H1 (cell line): ENCODE measurements at regions not wholly inside any gene's neighbourhood (a gene's known extent, or its start where the extent isn't known, plus 50 kb on each side); places are given as distances from the start of the nearest gene placed in this dataset.

Experiments used
- CTCF ChIA-PET: fragments of 300-600 bp; sonication (Branson Sonifier 250); formaldehyde crosslinking; loops from one replicate; lab custom pipeline; 2021; ENCODE audit not compliant: partially characterized antibody; lab: Charles Lee
- POLR2A ChIA-PET: fragments of 300-600 bp; sonication (Branson Sonifier 250); formaldehyde crosslinking; loops from one replicate; lab custom pipeline; 2021; ENCODE audit warnings: inconsistent platforms; ENCODE audit not compliant: partially characterized antibody; lab: Charles Lee
- DNase-seq, 2 experiments: peaks; one replicate each; pipeline versions ENCODE4 v3.0.0 to v3.0.0-alpha.2; 2010 to 2022; ENCODE audit warnings: low spot score in 2 of 2, low read depth in 1 of 2, mixed read lengths in 1 of 2
- FAIRE-seq: peaks from 2 replicates; lab custom pipeline; 2011; peaks lifted over from hg19 to GRCh38; lab: Jason Lieb, UNC
- H2AFZ ChIP-seq: 2 replicates; pipeline ENCODE4 v1.8.1; 2012; ENCODE audit warnings: low read length, inconsistent platforms
- H2AK5ac ChIP-seq: 2 replicates; pipeline ENCODE4 v1.6.1; 2013; ENCODE audit warnings: low read depth, low read length
- H2BK120ac ChIP-seq: replicated peaks from 2 replicates; pipeline ENCODE3; 2013; ENCODE audit warnings: low read depth, low read length, inconsistent platforms
- H2BK12ac ChIP-seq: 2 replicates; pipeline ENCODE4 v1.6.1; 2013; ENCODE audit warnings: low read depth, low read length
- H2BK15ac ChIP-seq: 2 replicates; pipeline ENCODE4 v1.6.1; 2013; ENCODE audit warnings: low read length
- H2BK20ac ChIP-seq: 2 replicates; pipeline ENCODE4 v1.6.1; 2013; ENCODE audit warnings: low read length
- H2BK5ac ChIP-seq: 2 replicates; pipeline ENCODE4 v1.6.1; 2013; ENCODE audit warnings: low read depth, low read length
- H3K14ac ChIP-seq: 2 replicates; pipeline ENCODE4 v1.6.1; 2013; ENCODE audit warnings: inconsistent platforms; ENCODE audit not compliant: insufficient read length
- H3K18ac ChIP-seq: 2 replicates; pipeline ENCODE4 v1.6.1; 2013; ENCODE audit warnings: low read length; ENCODE audit errors: extremely low read depth
- H3K23ac ChIP-seq: 2 replicates; pipeline ENCODE4 v1.6.1; 2013; ENCODE audit warnings: inconsistent platforms; ENCODE audit not compliant: insufficient read length
- H3K23me2 ChIP-seq: 2 replicates; pipeline ENCODE4 v1.6.1; 2013; ENCODE audit warnings: low read depth, low read length
- H3K27ac ChIP-seq: 2 replicates; pipeline ENCODE4 v1.6.1; 2011; ENCODE audit warnings: low read depth, low read length, inconsistent platforms
- H3K27me3 ChIP-seq, 4 experiments: replicated peaks in 1 of 4; 1 replicate in 1 of 4; 2 replicates in 3 of 4; pipeline versions ENCODE4 v1.6.1 to v1.8.1; 2011 to 2013; ENCODE audit warnings: low read length in 3 of 4, mild to moderate bottlenecking in 3 of 4, inconsistent platforms in 2 of 4, mixed read lengths in 2 of 4, moderate library complexity in 1 of 4; ENCODE audit not compliant: control insufficient read depth in 3 of 4, insufficient read depth in 3 of 4; ENCODE audit errors: extremely low read depth in 1 of 4
- H3K36me3 ChIP-seq, 4 experiments: 2 replicates each; pipeline versions ENCODE4 v1.6.1 to v1.8.1; 2011 to 2013; ENCODE audit warnings: mild to moderate bottlenecking in 4 of 4, low read length in 3 of 4, moderate library complexity in 2 of 4, control low read depth in 1 of 4, inconsistent platforms in 1 of 4; ENCODE audit not compliant: insufficient read depth in 4 of 4, control insufficient read depth in 2 of 4
- H3K4ac ChIP-seq: replicated peaks from 2 replicates; pipeline ENCODE3; 2013; ENCODE audit warnings: low read length, low read depth, mixed read lengths, inconsistent platforms; ENCODE audit not compliant: insufficient read length
- H3K4me1 ChIP-seq, 4 experiments: replicated peaks in 1 of 4; 1 replicate in 1 of 4; 2 replicates in 3 of 4; pipeline versions ENCODE4 v1.6.1 to v1.8.1; 2011 to 2013; ENCODE audit warnings: low read length in 3 of 4, inconsistent platforms in 2 of 4, mixed read lengths in 1 of 4; ENCODE audit not compliant: insufficient read depth in 4 of 4, control insufficient read depth in 3 of 4
- H3K4me2 ChIP-seq, 2 experiments: 2 replicates each; pipeline versions ENCODE4 v1.6.1 to v1.8.1; 2011 to 2013; ENCODE audit warnings: low read depth in 2 of 2, low read length in 2 of 2, control low read depth in 1 of 2, inconsistent platforms in 1 of 2, mild to moderate bottlenecking in 1 of 2; ENCODE audit not compliant: insufficient read depth in 1 of 2
- H3K4me3 ChIP-seq, 4 experiments: fragments of 200-600, 300-600 bp in 1 of 4; sonication (generic), shearing (Covaris generic), sonication (Bioruptor Twin) in 1 of 4; 2 replicates each; pipeline versions ENCODE4 v1.5.1 to v1.8.1; 2011 to 2016; ENCODE audit warnings: low read length in 4 of 4, low read depth in 3 of 4, control low read depth in 2 of 4, inconsistent platforms in 2 of 4, mild to moderate bottlenecking in 2 of 4, mixed read lengths in 1 of 4, moderate library complexity in 1 of 4; ENCODE audit not compliant: insufficient read depth in 2 of 4; ENCODE audit errors: extremely low read depth in 1 of 4
- H3K56ac ChIP-seq: replicated peaks from 2 replicates; pipeline ENCODE3; 2013; ENCODE audit warnings: low read depth, mild to moderate bottlenecking, mixed read lengths, low read length, inconsistent platforms; ENCODE audit not compliant: insufficient read length
- H3K79me1 ChIP-seq: 2 replicates; pipeline ENCODE4 v1.6.1; 2013; ENCODE audit warnings: low read depth, low read length, control low read depth
- H3K79me2 ChIP-seq, 2 experiments: 2 replicates each; pipeline versions ENCODE4 v1.6.1 to v1.8.1; 2012 to 2013; ENCODE audit warnings: low read length in 2 of 2, mild to moderate bottlenecking in 2 of 2, inconsistent platforms in 1 of 2; ENCODE audit not compliant: insufficient read depth in 2 of 2, control insufficient read depth in 1 of 2
- H3K9ac ChIP-seq, 4 experiments: replicated peaks in 1 of 4; 1 replicate in 1 of 4; 2 replicates in 3 of 4; pipeline versions ENCODE4 v1.6.1 to v1.8.1; 2011 to 2013; ENCODE audit warnings: low read depth in 3 of 4, low read length in 3 of 4, control low read depth in 2 of 4, mild to moderate bottlenecking in 2 of 4, moderate library complexity in 2 of 4, inconsistent platforms in 1 of 4; ENCODE audit errors: extremely low read depth in 1 of 4
- H3K9me3 ChIP-seq, 2 experiments: 2 replicates each; pipeline versions ENCODE4 v1.6.1 to v1.8.1; 2012 to 2013; ENCODE audit warnings: mild to moderate bottlenecking in 2 of 2, moderate library complexity in 2 of 2, control low read depth in 1 of 2, inconsistent platforms in 1 of 2, low read depth in 1 of 2, low read length in 1 of 2, mixed read lengths in 1 of 2; ENCODE audit not compliant: insufficient read depth in 2 of 2
- H4K20me1 ChIP-seq, 2 experiments: replicated peaks in 1 of 2; 2 replicates each; pipeline versions ENCODE3 to v1.8.1; 2011 to 2013; ENCODE audit warnings: inconsistent platforms in 2 of 2, low read length in 2 of 2, mild to moderate bottlenecking in 1 of 2; ENCODE audit not compliant: insufficient read depth in 2 of 2, control insufficient read depth in 1 of 2
- H4K5ac ChIP-seq: 2 replicates; pipeline ENCODE4 v1.6.1; 2013; ENCODE audit warnings: low read length, low read depth, mixed read lengths, inconsistent platforms; ENCODE audit not compliant: insufficient read length
- H4K8ac ChIP-seq: 2 replicates; pipeline ENCODE4 v1.8.0; 2013; ENCODE audit warnings: mild to moderate bottlenecking, moderate library complexity, low read length, inconsistent platforms; ENCODE audit not compliant: insufficient read depth; ENCODE audit errors: extremely low read depth
- H4K91ac ChIP-seq: replicated peaks from 2 replicates; pipeline ENCODE3; 2013; ENCODE audit warnings: low read length, mixed read lengths, inconsistent platforms; ENCODE audit not compliant: insufficient read length
- RFX5 ChIP-seq: IDR thresholded peaks from 2 replicates; pipeline ENCODE4 v1.6.1; 2011; ENCODE audit warnings: low read depth, low read length, improper control_type of control experiment, borderline replicate concordance
- whole genome bisulfite sequencing, 2 experiments: shearing (Covaris generic) in 1 of 2; methylation state at CpG; one replicate each; pipeline versions ENCODE4 v1.1.6 to v1.1.7; 2013 to 2015; ENCODE audit warnings: low lambda C conversion rate in 2 of 2, mixed read lengths in 2 of 2, inconsistent platforms in 1 of 2, low coverage in 1 of 2, missing lambda C conversion rate in 1 of 2; ENCODE audit not compliant: insufficient replicate concordance in 2 of 2, insufficient coverage in 1 of 2, insufficient read length in 1 of 2; ENCODE audit errors: extremely low coverage in 1 of 2, missing lambda C conversion rate in 1 of 2; 5-methylcytosine and 5-hydroxymethylcytosine counted together

- ChIA-PET POLR2A (no interaction called here), CTCF (interaction anchor here (1.2 kb wide), 1 partner anchor 9 kb away, joined by 3 read pairs; no protein-coding TSS in a partner anchor)
- H2BK12ac ChIP-seq = no peak overlapping the region
- H3K56ac ChIP-seq = no peak overlapping the region
- no peak overlapping the region for H3K4me3 ChIP-seq
- H2AK5ac ChIP-seq = no peak overlapping the region
- H3K23ac ChIP-seq = no peak overlapping the region
- DNase-seq (no peak), FAIRE-seq (no peak)
- no peak overlapping the region for H4K91ac ChIP-seq
- no peaks in the 10 kb centered on the region for H3K79me2 ChIP-seq
- no peaks in the 10 kb centered on the region for H3K27me3 ChIP-seq
- H3K9ac ChIP-seq = no peak overlapping the region
- 78% methylated on average over 2 of the region's 2 CpGs; no CpG with 5 or more reads in 1 of the 2 experiments for WGBS, 2 experiments
- peaks cover 0 to 4% (median 0%) of the 10 kb centered on the region in 4 experiments; a peak in 1 of 8 replicates for H3K36me3 ChIP-seq
- H2BK120ac ChIP-seq = no peak overlapping the region
- H4K5ac ChIP-seq = no peak overlapping the region
- TF ChIP-seq RFX5 = no peak
- no peaks in the 10 kb centered on the region for H4K20me1 ChIP-seq
- no peaks in the 10 kb centered on the region for H3K79me1 ChIP-seq
- no peak overlapping the region for H2BK20ac ChIP-seq
- no peak overlapping the region for H3K27ac ChIP-seq
- H3K4me1 ChIP-seq = peaks cover 0 to 4% (median 1%) of the 10 kb centered on the region in 4 experiments; a peak in 3 of 7 replicates
- no peak overlapping the region for H3K14ac ChIP-seq
- H2BK15ac ChIP-seq = no peak overlapping the region
- no peak overlapping the region for H4K8ac ChIP-seq
- H2AFZ ChIP-seq = no peak overlapping the region
- no peak overlapping the region for H2BK5ac ChIP-seq
- peaks cover 33 to 44% of the 10 kb centered on the region in 2 experiments for H3K9me3 ChIP-seq
- no peaks in the 10 kb centered on the region for H3K23me2 ChIP-seq
- no peak overlapping the region for H3K18ac ChIP-seq
- no peak overlapping the region for H3K4ac ChIP-seq
- no peak overlapping the region for H3K4me2 ChIP-seq
Measured at GRCh38 chr6:82487895-82488294, 124.3 kb downstream of the TPBG start.
